HUES64 (cell line): ENCODE measurements at regions not wholly inside any gene's neighbourhood (a gene's known extent, or its start where the extent isn't known, plus 50 kb on each side); places are given as distances from the start of the nearest gene placed in this dataset.

Experiments used
- H3K27ac ChIP-seq: 2 replicates; pipeline ENCODE4 v1.7.0; 2013; ENCODE audit warnings: low read depth, low read length, inconsistent platforms
- H3K27me3 ChIP-seq: 2 replicates; pipeline ENCODE4 v1.6.1; 2013; ENCODE audit warnings: mild to moderate bottlenecking, low read length; ENCODE audit not compliant: insufficient read depth
- H3K36me3 ChIP-seq: 2 replicates; pipeline ENCODE4 v1.6.1; 2013; ENCODE audit warnings: mild to moderate bottlenecking, low read length; ENCODE audit not compliant: insufficient read depth
- H3K4me1 ChIP-seq: 2 replicates; pipeline ENCODE4 v1.6.1; 2013; ENCODE audit warnings: mild to moderate bottlenecking, low read length, moderate library complexity; ENCODE audit not compliant: insufficient read depth
- H3K4me3 ChIP-seq: 2 replicates; pipeline ENCODE4 v1.5.1; 2013; ENCODE audit warnings: mild to moderate bottlenecking, low read length, moderate library complexity
- H3K9ac ChIP-seq: 2 replicates; pipeline ENCODE4 v1.6.1; 2013; ENCODE audit warnings: mild to moderate bottlenecking, low read depth, low read length
- H3K9me3 ChIP-seq: 2 replicates; pipeline ENCODE4 v1.6.1; 2013; ENCODE audit warnings: low read depth, low read length; ENCODE audit not compliant: insufficient read depth
- WGBS: fragments of 150-250, 120-280 bp; methylation state at CpG from one replicate; pipeline ENCODE4 v1.1.7; 2013; ENCODE audit warnings: missing lambda C conversion rate; 5-methylcytosine and 5-hydroxymethylcytosine counted together

- H3K4me1 ChIP-seq, result peaks cover 11% of the 10 kb centered on the region
- H3K9ac ChIP-seq, result no peak overlapping the region
- 93% methylated on average over 11 of the region's 12 CpGs for WGBS
Measured at GRCh38 chr15:96234109-96234892, 96.2 kb upstream of the NR2F2 start.

GRCh38 chr15:96237002-96237401 is 93.5 kb upstream of the NR2F2 start:
- no peaks in the 10 kb centered on the region for H3K4me1 ChIP-seq
- no peaks in the 10 kb centered on the region for H3K9me3 ChIP-seq
- H3K27me3 ChIP-seq, result no peaks in the 10 kb centered on the region
- no peak overlapping the region for H3K4me3 ChIP-seq
- no peaks in the 10 kb centered on the region for H3K36me3 ChIP-seq
- no peak overlapping the region for H3K9ac ChIP-seq
- WGBS, result no CpG with 5 or more reads among the region's 1 CpG
- no peak overlapping the region for H3K27ac ChIP-seq

More at GRCh38 chr15:96234109-96234892, 96.2 kb upstream of the NR2F2 start:
- H3K9me3 ChIP-seq, result no peaks in the 10 kb centered on the region
- no peak overlapping the region for H3K27ac ChIP-seq
- no peaks in the 10 kb centered on the region for H3K27me3 ChIP-seq
- H3K36me3 ChIP-seq, result no peaks in the 10 kb centered on the region
- H3K4me3 ChIP-seq, result no peak overlapping the region

- Histone ChIP-seq H3K27ac (no peak overlapping the region), H3K4me1 (peaks cover 11% of the 10 kb centered on the region), H3K9ac (no peak overlapping the region), H3K4me3 (no peak overlapping the region), H3K27me3 (no peaks in the 10 kb centered on the region), H3K36me3 (no peaks in the 10 kb centered on the region), H3K9me3 (peaks cover 4% of the 10 kb centered on the region)
- no CpG with 5 or more reads among the region's 1 CpG for WGBS
Measured at GRCh38 chr15:96242761-96243160, 87.7 kb upstream of the NR2F2 start.

GRCh38 chr15:96243701-96244100 is 86.8 kb upstream of the NR2F2 start:
- Histone ChIP-seq H3K9ac (no peak overlapping the region), H3K27me3 (no peaks in the 10 kb centered on the region), H3K9me3 (peaks cover 4% of the 10 kb centered on the region), H3K4me3 (no peak overlapping the region), H3K4me1 (peaks cover 19% of the 10 kb centered on the region), H3K36me3 (no peaks in the 10 kb centered on the region), H3K27ac (no peak overlapping the region)
- 92% methylated on average over 4 of the region's 4 CpGs for WGBS

GRCh38 chr15:96245252-96245651 is 85.2 kb upstream of the NR2F2 start:
- no peaks in the 10 kb centered on the region for H3K27me3 ChIP-seq
- H3K4me1 ChIP-seq, result peaks cover 19% of the 10 kb centered on the region
- H3K36me3 ChIP-seq, result no peaks in the 10 kb centered on the region
- H3K9me3 ChIP-seq, result peaks cover 4% of the 10 kb centered on the region
- H3K4me3 ChIP-seq, result no peak overlapping the region
- no peak overlapping the region for H3K27ac ChIP-seq
- WGBS, result 83% methylated on average over 2 of the region's 2 CpGs
- H3K9ac ChIP-seq, result no peak overlapping the region

GRCh38 chr15:96246057-96246456 is 84.4 kb upstream of the NR2F2 start:
- Histone ChIP-seq H3K4me3 (no peak overlapping the region), H3K9me3 (peaks cover 4% of the 10 kb centered on the region), H3K36me3 (no peaks in the 10 kb centered on the region), H3K27me3 (no peaks in the 10 kb centered on the region), H3K4me1 (peaks cover 19% of the 10 kb centered on the region), H3K27ac (no peak overlapping the region), H3K9ac (no peak overlapping the region)
- 86% methylated on average over 4 of the region's 4 CpGs for WGBS

GRCh38 chr15:96247621-96248305 is 82.7 kb upstream of the NR2F2 start:
- no peaks in the 10 kb centered on the region for H3K27me3 ChIP-seq
- WGBS, result 90% methylated on average over 2 of the region's 2 CpGs
- H3K4me3 ChIP-seq, result no peak overlapping the region

GRCh38 chr15:96252148-96252547 is 78.4 kb upstream of the NR2F2 start:
- Histone ChIP-seq H3K9ac (no peak overlapping the region), H3K4me1 (peaks cover 18% of the 10 kb centered on the region), H3K27me3 (no peaks in the 10 kb centered on the region), H3K9me3 (peaks cover 4% of the 10 kb centered on the region), H3K27ac (no peak overlapping the region), H3K36me3 (no peaks in the 10 kb centered on the region), H3K4me3 (no peak overlapping the region)
- 91% methylated on average over 5 of the region's 5 CpGs for WGBS

More at GRCh38 chr15:96247621-96248305, 82.7 kb upstream of the NR2F2 start:
- Histone ChIP-seq H3K4me1 (peaks cover 19% of the 10 kb centered on the region), H3K27ac (no peak overlapping the region), H3K36me3 (no peaks in the 10 kb centered on the region), H3K9ac (no peak overlapping the region), H3K9me3 (peaks cover 4% of the 10 kb centered on the region)

- H3K9ac ChIP-seq, result no peak overlapping the region
- H3K4me3 ChIP-seq, result no peak overlapping the region
- no peaks in the 10 kb centered on the region for H3K36me3 ChIP-seq
- H3K27ac ChIP-seq, result no peak overlapping the region
- 84% methylated on average over 6 of the region's 7 CpGs for WGBS
- no peaks in the 10 kb centered on the region for H3K9me3 ChIP-seq
- H3K4me1 ChIP-seq, result peaks cover 13% of the 10 kb centered on the region
- H3K27me3 ChIP-seq, result no peaks in the 10 kb centered on the region
Measured at GRCh38 chr15:96253006-96253747, 77.3 kb upstream of the NR2F2 start.

GRCh38 chr15:96254173-96254572 is 76.3 kb upstream of the NR2F2 start:
- WGBS, result 75% methylated on average over 5 of the region's 6 CpGs
- H3K4me1 ChIP-seq, result peaks cover 8% of the 10 kb centered on the region
- H3K36me3 ChIP-seq, result no peaks in the 10 kb centered on the region
- no peaks in the 10 kb centered on the region for H3K27me3 ChIP-seq
- no peak overlapping the region for H3K4me3 ChIP-seq
- no peak overlapping the region for H3K9ac ChIP-seq
- no peak overlapping the region for H3K27ac ChIP-seq
- no peaks in the 10 kb centered on the region for H3K9me3 ChIP-seq

- 97% methylated on average over 1 of the region's 1 CpG for WGBS
- H3K4me3 ChIP-seq, result no peak overlapping the region
- no peaks in the 10 kb centered on the region for H3K27me3 ChIP-seq
- no peaks in the 10 kb centered on the region for H3K9me3 ChIP-seq
- no peak overlapping the region for H3K27ac ChIP-seq
- H3K4me1 ChIP-seq, result peaks cover 8% of the 10 kb centered on the region
- no peak overlapping the region for H3K9ac ChIP-seq
- no peaks in the 10 kb centered on the region for H3K36me3 ChIP-seq
Measured at GRCh38 chr15:96255599-96255998, 74.9 kb upstream of the NR2F2 start.
